GM23248 (cell line): ENCODE measurements at regions not wholly inside any gene's neighbourhood (a gene's known extent, or its start where the extent isn't known, plus 50 kb on each side); places are given as distances from the start of the nearest gene placed in this dataset.

Source experiments
- DNase-seq: peaks from one replicate; pipeline ENCODE4 v3.0.0-alpha.2; 2015
- H2AFZ ChIP-seq: fragments of 200-600 bp; sonication (generic); 2 replicates; pipeline ENCODE4 v1.6.1; 2016; ENCODE audit warnings: antibody characterized with exemption
- H3F3A ChIP-seq: fragments of 200-600 bp; sonication (generic); 2 replicates; pipeline ENCODE4 v1.6.1; 2016; ENCODE audit warnings: mild to moderate bottlenecking, antibody characterized with exemption, mixed run types; ENCODE audit not compliant: insufficient read depth
- H3K27ac ChIP-seq: fragments of 200-600 bp; sonication (generic); 2 replicates; pipeline ENCODE4 v1.5.1; 2016; ENCODE audit warnings: mild to moderate bottlenecking
- H3K27me3 ChIP-seq: fragments of 200-600 bp; sonication (generic); replicated peaks from 2 replicates; pipeline ENCODE4 v1.6.1; 2016; ENCODE audit warnings: mild to moderate bottlenecking; ENCODE audit not compliant: insufficient read depth
- H3K36me3 ChIP-seq: fragments of 200-600 bp; sonication (generic); 2 replicates; pipeline ENCODE4 v1.6.1; 2016; ENCODE audit warnings: low read depth, mild to moderate bottlenecking
- H3K4me1 ChIP-seq: fragments of 200-600 bp; sonication (generic); 2 replicates; pipeline ENCODE4 v1.6.1; 2016; ENCODE audit warnings: mild to moderate bottlenecking; ENCODE audit not compliant: insufficient read depth
- H3K4me2 ChIP-seq: fragments of 200-600 bp; sonication (generic); one replicate; pipeline ENCODE4 v1.6.1; 2016; ENCODE audit warnings: mild to moderate bottlenecking; ENCODE audit not compliant: unreplicated experiment
- H3K4me3 ChIP-seq: fragments of 200-600 bp; sonication (generic); 2 replicates; pipeline ENCODE4 v1.5.1; 2016; ENCODE audit warnings: mild to moderate bottlenecking
- H3K79me2 ChIP-seq: fragments of 200-600 bp; sonication (generic); 2 replicates; pipeline ENCODE4 v1.6.1; 2016; ENCODE audit warnings: mild to moderate bottlenecking; ENCODE audit not compliant: insufficient read depth
- H3K9ac ChIP-seq: fragments of 200-600 bp; sonication (generic); 2 replicates; pipeline ENCODE4 v1.6.1; 2016; ENCODE audit warnings: mild to moderate bottlenecking
- H3K9me2 ChIP-seq: fragments of 200-600 bp; sonication (generic); 2 replicates; pipeline ENCODE4 v1.6.1; 2016; ENCODE audit warnings: mixed run types, mild to moderate bottlenecking, moderate library complexity; ENCODE audit not compliant: insufficient read depth
- H3K9me3 ChIP-seq: fragments of 200-600 bp; sonication (generic); one replicate; pipeline ENCODE4 v1.6.1; 2017; ENCODE audit warnings: low read depth
- H4K20me1 ChIP-seq: fragments of 200-600 bp; sonication (generic); 2 replicates; pipeline ENCODE4 v1.6.0; 2016; ENCODE audit not compliant: insufficient read depth
- EZH2 ChIP-seq: fragments of 200-600 bp; sonication (generic); IDR thresholded peaks from 2 replicates; pipeline ENCODE4 v1.6.1; 2018; ENCODE audit warnings: antibody characterized with exemption, mild to moderate bottlenecking; ENCODE audit not compliant: insufficient read depth, poor library complexity, severe bottlenecking
- EZH2phosphoT487 ChIP-seq: fragments of 200-600 bp; sonication (generic); IDR thresholded peaks from 2 replicates; pipeline ENCODE4 v1.6.1; 2018; ENCODE audit warnings: antibody characterized with exemption, moderate library complexity, mild to moderate bottlenecking, low read depth; ENCODE audit not compliant: insufficient read depth
- WGBS, 2 experiments: methylation state at CpG; one replicate each; pipeline ENCODE4 v1.1.6; 2015 to 2017; ENCODE audit warnings: low lambda C conversion rate in 2 of 2, low coverage in 1 of 2; ENCODE audit errors: missing lambda C conversion rate in 2 of 2; 5-methylcytosine and 5-hydroxymethylcytosine counted together
- in situ Hi-C: fragments of 300-500 bp; cut with MboI; formaldehyde crosslinking; loops from 2 replicates; pipeline ENCODE4 v1.15.0; 2020

- no peaks in the 10 kb centered on the region for H3K27me3 ChIP-seq
- no peaks in the 10 kb centered on the region for H3K79me2 ChIP-seq
- in situ Hi-C loops: no loop called here
- peaks cover 18% of the 10 kb centered on the region for H3K4me1 ChIP-seq
- no peaks in the 10 kb centered on the region for H3K36me3 ChIP-seq
- no peaks in the 10 kb centered on the region for H3K9me3 ChIP-seq
- H3K9me2 ChIP-seq: no peaks in the 10 kb centered on the region
- peak overlapping the region; percentile 40 for H3K4me2 ChIP-seq
- H4K20me1 ChIP-seq: no peaks in the 10 kb centered on the region
- H3K4me3 ChIP-seq: no peak overlapping the region
- 97 to 100% methylated on average over 1 of the region's 1 CpG for WGBS, 2 experiments
- TF ChIP-seq EZH2phosphoT487: no peak
- TF ChIP-seq EZH2: no peak
- H3F3A ChIP-seq: peaks cover 16% of the 10 kb centered on the region; the same call in 1 of the 2 replicates
- H3K9ac ChIP-seq: no peak overlapping the region
- peak overlapping the region; percentile 29; the same call in 1 of the 2 replicates for H2AFZ ChIP-seq
- DNase-seq: no peak
- H3K27ac ChIP-seq: peak overlapping the region; percentile 45
These were observed 300.5 kb downstream of the TLE1 start for GRCh38 chr9:81388831-81389230.

- Histone ChIP-seq H3K4me1 (peaks cover 18% of the 10 kb centered on the region), H3K9me3 (no peaks in the 10 kb centered on the region), H3K27me3 (no peaks in the 10 kb centered on the region), H3K9ac (no peak overlapping the region), H3K27ac (no peak overlapping the region), H4K20me1 (no peaks in the 10 kb centered on the region), H3K36me3 (no peaks in the 10 kb centered on the region), H2AFZ (no peak overlapping the region), H3K4me2 (no peak overlapping the region), H3K9me2 (no peaks in the 10 kb centered on the region), H3K4me3 (no peak overlapping the region), H3K79me2 (no peaks in the 10 kb centered on the region), H3F3A (peaks cover 16% of the 10 kb centered on the region; the same call in 1 of the 2 replicates)
- TF ChIP-seq EZH2 (no peak), EZH2phosphoT487 (no peak)
- no peak for DNase-seq
- 93 to 94% methylated on average over 8 of the region's 8 CpGs for WGBS, 2 experiments
- in situ Hi-C loops: no loop called here
These were observed 301.8 kb downstream of the TLE1 start for GRCh38 chr9:81387360-81388106.

GRCh38 chr9:81384911-81385310, 304.4 kb downstream of the TLE1 start:
- Histone ChIP-seq H3K27me3 (no peaks in the 10 kb centered on the region), H3K79me2 (no peaks in the 10 kb centered on the region), H3K27ac (no peak overlapping the region), H4K20me1 (no peaks in the 10 kb centered on the region), H2AFZ (no peak overlapping the region), H3K9ac (no peak overlapping the region), H3F3A (peaks cover 11% of the 10 kb centered on the region; the same call in 1 of the 2 replicates), H3K4me1 (peaks cover 13% of the 10 kb centered on the region), H3K9me2 (no peaks in the 10 kb centered on the region), H3K9me3 (no peaks in the 10 kb centered on the region), H3K4me2 (no peak overlapping the region), H3K36me3 (no peaks in the 10 kb centered on the region), H3K4me3 (no peak overlapping the region)
- no peak for DNase-seq
- TF ChIP-seq EZH2phosphoT487: no peak
- TF ChIP-seq EZH2: no peak
- 67 to 75% methylated on average over 3 of the region's 3 CpGs for WGBS, 2 experiments
- in situ Hi-C loops: no loop called here

GRCh38 chr9:81382281-81382680, 307.1 kb downstream of the TLE1 start:
- no peaks in the 10 kb centered on the region; the same call in 1 of the 2 replicates for H3K4me1 ChIP-seq
- H3K9me2 ChIP-seq: no peaks in the 10 kb centered on the region
- H3K79me2 ChIP-seq: no peaks in the 10 kb centered on the region
- no peak overlapping the region for H3K4me2 ChIP-seq
- no peak overlapping the region for H2AFZ ChIP-seq
- no peak overlapping the region for H3K27ac ChIP-seq
- H3K4me3 ChIP-seq: no peak overlapping the region
- in situ Hi-C loops: no loop called here
- H3K9me3 ChIP-seq: no peaks in the 10 kb centered on the region
- no peaks in the 10 kb centered on the region for H3K27me3 ChIP-seq
- H3K36me3 ChIP-seq: no peaks in the 10 kb centered on the region
- TF ChIP-seq EZH2 (no peak), EZH2phosphoT487 (no peak)
- no peaks in the 10 kb centered on the region for H3F3A ChIP-seq
- no peak overlapping the region for H3K9ac ChIP-seq
- DNase-seq: no peak
- H4K20me1 ChIP-seq: no peaks in the 10 kb centered on the region
